ENCODE measurements at regions not wholly inside any gene's neighbourhood (a gene's known extent, or its start where the extent isn't known, plus 50 kb on each side); places are given as distances from the start of the nearest gene placed in this dataset.

DNA sequence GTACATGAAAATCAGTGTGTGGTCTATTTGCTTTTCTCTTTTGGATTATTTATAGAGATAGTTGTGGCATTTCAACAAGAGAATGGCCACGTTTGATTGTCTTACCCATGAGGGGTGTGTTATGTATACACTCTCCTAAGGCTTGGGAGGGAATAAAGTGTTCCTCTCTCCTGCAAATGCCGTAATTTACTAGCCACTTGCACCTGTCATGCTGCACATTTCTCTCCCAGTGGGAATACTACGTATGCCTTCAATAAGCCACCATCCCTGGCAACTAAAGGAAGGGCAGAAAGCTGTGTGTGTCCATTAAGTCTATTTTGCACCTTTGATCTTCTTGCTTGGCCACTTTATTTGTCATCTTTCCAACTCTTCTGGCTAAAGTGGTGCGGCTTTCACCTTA, 541.2 kb downstream of the QKI start:
- CTCF ChIA-PET: no interaction called here
- intact Hi-C loops (cut with micrococcal nuclease): loop anchor here (2.0 to 10.0 kb wide), 4 partner anchors 401 to 1098 kb away; no protein-coding TSS in a partner anchor
- no peak overlapping the region for H2AFZ ChIP-seq (ENCODE audit: low read depth, low read length, poor library complexity, severe bottlenecking)
- H3K4me3 ChIP-seq (replicated peaks in 1 of 2; ENCODE audit: low read depth in 1 of 2, low read length in 2 of 2): no peak overlapping the region
- RAD21 ChIA-PET (ENCODE audit: low non-redundant PET in 1 of 2, low total read pairs in 2 of 2, uncharacterized antibody in 2 of 2, unreplicated experiment in 2 of 2): no interaction called here
- H3K27me3 ChIP-seq (ENCODE audit: insufficient read depth, low read length): no peaks in the 10 kb centered on the region
- DNase-seq (ENCODE audit: low read depth, low spot score) (no peak), ATAC-seq (no peak)
- no peak overlapping the region for H3K4me2 ChIP-seq (ENCODE audit: low read length)
- no peaks in the 10 kb centered on the region for H4K20me1 ChIP-seq (ENCODE audit: insufficient read depth)
- H3K9me2 ChIP-seq (ENCODE audit: insufficient read depth): no peaks in the 10 kb centered on the region
- POLR2A ChIA-PET: no interaction called here
- no TSS peak for BruUV-seq (replicated peaks)
- 0 out of 4 replicates have a peak, but pooled peaks cover 0 to 3% of the 10 kb centered on the region in 2 experiments for H3K9me3 ChIP-seq (ENCODE audit: control insufficient read depth in 1 of 2, insufficient read depth in 1 of 2, low read depth in 1 of 2, low read length in 2 of 2)
- H3K36me3 ChIP-seq (ENCODE audit: control insufficient read depth in 1 of 2, insufficient read depth in 2 of 2, low read length in 2 of 2): no peaks in the 10 kb centered on the region
- H3K27ac ChIP-seq (ENCODE audit: low read depth, low read length): no peak overlapping the region
- no peaks in the 10 kb centered on the region for H3K79me2 ChIP-seq (ENCODE audit: insufficient read depth, low read length)
- H3K4me1 ChIP-seq (ENCODE audit: control insufficient read depth in 1 of 2, insufficient read depth in 2 of 2, low read length in 2 of 2): no peaks in the 10 kb centered on the region
- TF ChIP-seq, protein P1, sequence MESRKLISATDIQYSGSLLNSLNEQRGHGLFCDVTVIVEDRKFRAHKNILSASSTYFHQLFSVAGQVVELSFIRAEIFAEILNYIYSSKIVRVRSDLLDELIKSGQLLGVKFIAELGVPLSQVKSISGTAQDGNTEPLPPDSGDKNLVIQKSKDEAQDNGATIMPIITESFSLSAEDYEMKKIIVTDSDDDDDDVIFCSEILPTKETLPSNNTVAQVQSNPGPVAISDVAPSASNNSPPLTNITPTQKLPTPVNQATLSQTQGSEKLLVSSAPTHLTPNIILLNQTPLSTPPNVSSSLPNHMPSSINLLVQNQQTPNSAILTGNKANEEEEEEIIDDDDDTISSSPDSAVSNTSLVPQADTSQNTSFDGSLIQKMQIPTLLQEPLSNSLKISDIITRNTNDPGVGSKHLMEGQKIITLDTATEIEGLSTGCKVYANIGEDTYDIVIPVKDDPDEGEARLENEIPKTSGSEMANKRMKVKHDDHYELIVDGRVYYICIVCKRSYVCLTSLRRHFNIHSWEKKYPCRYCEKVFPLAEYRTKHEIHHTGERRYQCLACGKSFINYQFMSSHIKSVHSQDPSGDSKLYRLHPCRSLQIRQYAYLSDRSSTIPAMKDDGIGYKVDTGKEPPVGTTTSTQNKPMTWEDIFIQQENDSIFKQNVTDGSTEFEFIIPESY (IDR thresholded peaks at IDR 0.05; ENCODE audit: extremely low read depth, insufficient replicate concordance, low read length): no peak
- TF ChIP-seq JUND (IDR thresholded peaks at IDR 0.05) (no peak), CEBPB (IDR thresholded peaks at IDR 0.05; ENCODE audit: low read depth) (no peak), SIN3A (IDR thresholded peaks at IDR 0.05; ENCODE audit: low read depth) (no peak), RAD21 (IDR thresholded peaks at IDR 0.05; ENCODE audit: low read depth) (no peak)
- TF ChIP-seq, protein P2, sequence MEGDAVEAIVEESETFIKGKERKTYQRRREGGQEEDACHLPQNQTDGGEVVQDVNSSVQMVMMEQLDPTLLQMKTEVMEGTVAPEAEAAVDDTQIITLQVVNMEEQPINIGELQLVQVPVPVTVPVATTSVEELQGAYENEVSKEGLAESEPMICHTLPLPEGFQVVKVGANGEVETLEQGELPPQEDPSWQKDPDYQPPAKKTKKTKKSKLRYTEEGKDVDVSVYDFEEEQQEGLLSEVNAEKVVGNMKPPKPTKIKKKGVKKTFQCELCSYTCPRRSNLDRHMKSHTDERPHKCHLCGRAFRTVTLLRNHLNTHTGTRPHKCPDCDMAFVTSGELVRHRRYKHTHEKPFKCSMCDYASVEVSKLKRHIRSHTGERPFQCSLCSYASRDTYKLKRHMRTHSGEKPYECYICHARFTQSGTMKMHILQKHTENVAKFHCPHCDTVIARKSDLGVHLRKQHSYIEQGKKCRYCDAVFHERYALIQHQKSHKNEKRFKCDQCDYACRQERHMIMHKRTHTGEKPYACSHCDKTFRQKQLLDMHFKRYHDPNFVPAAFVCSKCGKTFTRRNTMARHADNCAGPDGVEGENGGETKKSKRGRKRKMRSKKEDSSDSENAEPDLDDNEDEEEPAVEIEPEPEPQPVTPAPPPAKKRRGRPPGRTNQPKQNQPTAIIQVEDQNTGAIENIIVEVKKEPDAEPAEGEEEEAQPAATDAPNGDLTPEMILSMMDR (IDR thresholded peaks at IDR 0.05 in 2 of 3, conservative IDR thresholded peaks at IDR 0.05 in 1 of 3; ENCODE audit: borderline replicate concordance in 1 of 3, insufficient read depth in 1 of 3, low read depth in 2 of 3, low read length in 2 of 3): no peak
- TF ChIP-seq, protein P3, sequence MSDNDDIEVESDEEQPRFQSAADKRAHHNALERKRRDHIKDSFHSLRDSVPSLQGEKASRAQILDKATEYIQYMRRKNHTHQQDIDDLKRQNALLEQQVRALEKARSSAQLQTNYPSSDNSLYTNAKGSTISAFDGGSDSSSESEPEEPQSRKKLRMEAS (IDR thresholded peaks at IDR 0.05): no peak
- H3K9ac ChIP-seq (ENCODE audit: low read length): no peak overlapping the region
